H1 (cell line): ENCODE measurements at regions not wholly inside any gene's neighbourhood (a gene's known extent, or its start where the extent isn't known, plus 50 kb on each side); places are given as distances from the start of the nearest gene placed in this dataset.

ENCODE experiments used
- CTCF ChIA-PET: fragments of 300-600 bp; sonication (Branson Sonifier 250); formaldehyde crosslinking; loops from one replicate; lab custom pipeline; 2021; ENCODE audit not compliant: partially characterized antibody; lab: Charles Lee
- POLR2A ChIA-PET: fragments of 300-600 bp; sonication (Branson Sonifier 250); formaldehyde crosslinking; loops from one replicate; lab custom pipeline; 2021; ENCODE audit warnings: inconsistent platforms; ENCODE audit not compliant: partially characterized antibody; lab: Charles Lee
- DNase-seq, 2 experiments: peaks; one replicate each; pipeline versions ENCODE4 v3.0.0 to v3.0.0-alpha.2; 2010 to 2022; ENCODE audit warnings: low spot score in 2 of 2, low read depth in 1 of 2, mixed read lengths in 1 of 2
- FAIRE-seq: peaks from 2 replicates; lab custom pipeline; 2011; peaks lifted over from hg19 to GRCh38; lab: Jason Lieb, UNC
- H2AFZ ChIP-seq: 2 replicates; pipeline ENCODE4 v1.8.1; 2012; ENCODE audit warnings: low read length, inconsistent platforms
- H2AK5ac ChIP-seq: 2 replicates; pipeline ENCODE4 v1.6.1; 2013; ENCODE audit warnings: low read depth, low read length
- H2BK120ac ChIP-seq: replicated peaks from 2 replicates; pipeline ENCODE3; 2013; ENCODE audit warnings: low read depth, low read length, inconsistent platforms
- H2BK12ac ChIP-seq: 2 replicates; pipeline ENCODE4 v1.6.1; 2013; ENCODE audit warnings: low read depth, low read length
- H2BK15ac ChIP-seq: 2 replicates; pipeline ENCODE4 v1.6.1; 2013; ENCODE audit warnings: low read length
- H2BK20ac ChIP-seq: 2 replicates; pipeline ENCODE4 v1.6.1; 2013; ENCODE audit warnings: low read length
- H2BK5ac ChIP-seq: 2 replicates; pipeline ENCODE4 v1.6.1; 2013; ENCODE audit warnings: low read depth, low read length
- H3K14ac ChIP-seq: 2 replicates; pipeline ENCODE4 v1.6.1; 2013; ENCODE audit warnings: inconsistent platforms; ENCODE audit not compliant: insufficient read length
- H3K18ac ChIP-seq: 2 replicates; pipeline ENCODE4 v1.6.1; 2013; ENCODE audit warnings: low read length; ENCODE audit errors: extremely low read depth
- H3K23ac ChIP-seq: 2 replicates; pipeline ENCODE4 v1.6.1; 2013; ENCODE audit warnings: inconsistent platforms; ENCODE audit not compliant: insufficient read length
- H3K23me2 ChIP-seq: 2 replicates; pipeline ENCODE4 v1.6.1; 2013; ENCODE audit warnings: low read depth, low read length
- H3K27ac ChIP-seq: 2 replicates; pipeline ENCODE4 v1.6.1; 2011; ENCODE audit warnings: low read depth, low read length, inconsistent platforms
- H3K27me3 ChIP-seq, 4 experiments: replicated peaks in 1 of 4; 1 replicate in 1 of 4; 2 replicates in 3 of 4; pipeline versions ENCODE4 v1.6.1 to v1.8.1; 2011 to 2013; ENCODE audit warnings: low read length in 3 of 4, mild to moderate bottlenecking in 3 of 4, inconsistent platforms in 2 of 4, mixed read lengths in 2 of 4, moderate library complexity in 1 of 4; ENCODE audit not compliant: control insufficient read depth in 3 of 4, insufficient read depth in 3 of 4; ENCODE audit errors: extremely low read depth in 1 of 4
- H3K36me3 ChIP-seq, 4 experiments: 2 replicates each; pipeline versions ENCODE4 v1.6.1 to v1.8.1; 2011 to 2013; ENCODE audit warnings: mild to moderate bottlenecking in 4 of 4, low read length in 3 of 4, moderate library complexity in 2 of 4, control low read depth in 1 of 4, inconsistent platforms in 1 of 4; ENCODE audit not compliant: insufficient read depth in 4 of 4, control insufficient read depth in 2 of 4
- H3K4ac ChIP-seq: replicated peaks from 2 replicates; pipeline ENCODE3; 2013; ENCODE audit warnings: low read length, low read depth, mixed read lengths, inconsistent platforms; ENCODE audit not compliant: insufficient read length
- H3K4me1 ChIP-seq, 4 experiments: replicated peaks in 1 of 4; 1 replicate in 1 of 4; 2 replicates in 3 of 4; pipeline versions ENCODE4 v1.6.1 to v1.8.1; 2011 to 2013; ENCODE audit warnings: low read length in 3 of 4, inconsistent platforms in 2 of 4, mixed read lengths in 1 of 4; ENCODE audit not compliant: insufficient read depth in 4 of 4, control insufficient read depth in 3 of 4
- H3K4me2 ChIP-seq, 2 experiments: 2 replicates each; pipeline versions ENCODE4 v1.6.1 to v1.8.1; 2011 to 2013; ENCODE audit warnings: low read depth in 2 of 2, low read length in 2 of 2, control low read depth in 1 of 2, inconsistent platforms in 1 of 2, mild to moderate bottlenecking in 1 of 2; ENCODE audit not compliant: insufficient read depth in 1 of 2
- H3K4me3 ChIP-seq, 4 experiments: fragments of 200-600, 300-600 bp in 1 of 4; sonication (generic), shearing (Covaris generic), sonication (Bioruptor Twin) in 1 of 4; 2 replicates each; pipeline versions ENCODE4 v1.5.1 to v1.8.1; 2011 to 2016; ENCODE audit warnings: low read length in 4 of 4, low read depth in 3 of 4, control low read depth in 2 of 4, inconsistent platforms in 2 of 4, mild to moderate bottlenecking in 2 of 4, mixed read lengths in 1 of 4, moderate library complexity in 1 of 4; ENCODE audit not compliant: insufficient read depth in 2 of 4; ENCODE audit errors: extremely low read depth in 1 of 4
- H3K56ac ChIP-seq: replicated peaks from 2 replicates; pipeline ENCODE3; 2013; ENCODE audit warnings: low read depth, mild to moderate bottlenecking, mixed read lengths, low read length, inconsistent platforms; ENCODE audit not compliant: insufficient read length
- H3K79me1 ChIP-seq: 2 replicates; pipeline ENCODE4 v1.6.1; 2013; ENCODE audit warnings: low read depth, low read length, control low read depth
- H3K79me2 ChIP-seq, 2 experiments: 2 replicates each; pipeline versions ENCODE4 v1.6.1 to v1.8.1; 2012 to 2013; ENCODE audit warnings: low read length in 2 of 2, mild to moderate bottlenecking in 2 of 2, inconsistent platforms in 1 of 2; ENCODE audit not compliant: insufficient read depth in 2 of 2, control insufficient read depth in 1 of 2
- H3K9ac ChIP-seq, 4 experiments: replicated peaks in 1 of 4; 1 replicate in 1 of 4; 2 replicates in 3 of 4; pipeline versions ENCODE4 v1.6.1 to v1.8.1; 2011 to 2013; ENCODE audit warnings: low read depth in 3 of 4, low read length in 3 of 4, control low read depth in 2 of 4, mild to moderate bottlenecking in 2 of 4, moderate library complexity in 2 of 4, inconsistent platforms in 1 of 4; ENCODE audit errors: extremely low read depth in 1 of 4
- H3K9me3 ChIP-seq, 2 experiments: 2 replicates each; pipeline versions ENCODE4 v1.6.1 to v1.8.1; 2012 to 2013; ENCODE audit warnings: mild to moderate bottlenecking in 2 of 2, moderate library complexity in 2 of 2, control low read depth in 1 of 2, inconsistent platforms in 1 of 2, low read depth in 1 of 2, low read length in 1 of 2, mixed read lengths in 1 of 2; ENCODE audit not compliant: insufficient read depth in 2 of 2
- H4K20me1 ChIP-seq, 2 experiments: replicated peaks in 1 of 2; 2 replicates each; pipeline versions ENCODE3 to v1.8.1; 2011 to 2013; ENCODE audit warnings: inconsistent platforms in 2 of 2, low read length in 2 of 2, mild to moderate bottlenecking in 1 of 2; ENCODE audit not compliant: insufficient read depth in 2 of 2, control insufficient read depth in 1 of 2
- H4K5ac ChIP-seq: 2 replicates; pipeline ENCODE4 v1.6.1; 2013; ENCODE audit warnings: low read length, low read depth, mixed read lengths, inconsistent platforms; ENCODE audit not compliant: insufficient read length
- H4K8ac ChIP-seq: 2 replicates; pipeline ENCODE4 v1.8.0; 2013; ENCODE audit warnings: mild to moderate bottlenecking, moderate library complexity, low read length, inconsistent platforms; ENCODE audit not compliant: insufficient read depth; ENCODE audit errors: extremely low read depth
- H4K91ac ChIP-seq: replicated peaks from 2 replicates; pipeline ENCODE3; 2013; ENCODE audit warnings: low read length, mixed read lengths, inconsistent platforms; ENCODE audit not compliant: insufficient read length
- CBX5 ChIP-seq: fragments of 300-800, 300-1000 bp; sonication (generic); IDR thresholded peaks from 2 replicates; pipeline ENCODE4 v1.7.1; 2016; ENCODE audit warnings: antibody characterized with exemption, low read length, low read depth
- CTBP2 ChIP-seq: IDR thresholded peaks from 2 replicates; pipeline ENCODE4 v1.7.0; 2011; ENCODE audit warnings: borderline replicate concordance, mild to moderate bottlenecking, moderate library complexity, mixed read lengths, low read length; ENCODE audit not compliant: insufficient read depth, insufficient read length
- HDAC6 ChIP-seq: IDR thresholded peaks from one replicate; pipeline ENCODE4 v1.7.1; 2012; ENCODE audit warnings: low read depth, mild to moderate bottlenecking, inconsistent platforms, low read length, moderate library complexity
- KDM1A ChIP-seq: fragments of 200-600, 300-600 bp; sonication (generic); IDR thresholded peaks from 2 replicates; pipeline ENCODE4 v1.7.1; 2016; ENCODE audit warnings: mild to moderate bottlenecking, low read length, borderline replicate concordance
- MAFK ChIP-seq: IDR thresholded peaks from 2 replicates; pipeline ENCODE4 v1.6.1; 2012; ENCODE audit warnings: low read depth, mild to moderate bottlenecking, improper control_type of control experiment, low read length
- MAX ChIP-seq: IDR thresholded peaks from 2 replicates; pipeline ENCODE4 v1.6.1; 2012; ENCODE audit warnings: inconsistent platforms
- NRF1 ChIP-seq: IDR thresholded peaks from 2 replicates; pipeline ENCODE4 v1.6.1; 2011; ENCODE audit warnings: mild to moderate bottlenecking, low read depth, low read length, improper control_type of control experiment
- POU5F1 ChIP-seq: IDR thresholded peaks from 2 replicates; pipeline ENCODE4 v1.6.1; 2011; ENCODE audit warnings: low read depth, mild to moderate bottlenecking, low read length, moderate library complexity
- RNF2 ChIP-seq: fragments of 200-900, 300-1000 bp; sonication (generic); IDR thresholded peaks from 2 replicates; pipeline ENCODE4 v1.7.1; 2016; ENCODE audit warnings: borderline replicate concordance, low read depth, mild to moderate bottlenecking, antibody characterized with exemption, low read length; ENCODE audit not compliant: poor library complexity, severe bottlenecking; ENCODE audit errors: missing control alignments
- SAP30 ChIP-seq: fragments of 300-600 bp; sonication (generic); IDR thresholded peaks from 2 replicates; pipeline ENCODE4 v1.7.1; 2012; ENCODE audit warnings: low read length, moderate library complexity, mild to moderate bottlenecking, inconsistent platforms; ENCODE audit not compliant: insufficient read depth, insufficient replicate concordance
- SP1 ChIP-seq: IDR thresholded peaks from 2 replicates; pipeline ENCODE4 v1.6.1; 2011; ENCODE audit warnings: low read depth, low read length
- SP2 ChIP-seq: IDR thresholded peaks from 2 replicates; pipeline ENCODE4 v1.6.1; 2012; ENCODE audit warnings: mild to moderate bottlenecking, low read length, inconsistent platforms
- SP4 ChIP-seq: IDR thresholded peaks from 2 replicates; pipeline ENCODE4 v1.6.1; 2012; ENCODE audit warnings: low read length, inconsistent platforms
- SUZ12 ChIP-seq: fragments of 200-600 bp; sonication (generic); IDR thresholded peaks from 2 replicates; pipeline ENCODE4 v1.6.1; 2012; ENCODE audit warnings: mild to moderate bottlenecking, inconsistent platforms, low read length, moderate library complexity, mixed read lengths
- WGBS, 2 experiments: shearing (Covaris generic) in 1 of 2; methylation state at CpG; one replicate each; pipeline versions ENCODE4 v1.1.6 to v1.1.7; 2013 to 2015; ENCODE audit warnings: low lambda C conversion rate in 2 of 2, mixed read lengths in 2 of 2, inconsistent platforms in 1 of 2, low coverage in 1 of 2, missing lambda C conversion rate in 1 of 2; ENCODE audit not compliant: insufficient replicate concordance in 2 of 2, insufficient coverage in 1 of 2, insufficient read length in 1 of 2; ENCODE audit errors: extremely low coverage in 1 of 2, missing lambda C conversion rate in 1 of 2; 5-methylcytosine and 5-hydroxymethylcytosine counted together

GRCh38 chr2:31785876-31786275, 205.1 kb upstream of the SRD5A2 start:
- CTCF ChIA-PET: no interaction called here
- no peak overlapping the region for H3K4me3 ChIP-seq
- H4K5ac ChIP-seq: no peak overlapping the region
- H2AFZ ChIP-seq: no peak overlapping the region
- H2AK5ac ChIP-seq: no peak overlapping the region
- no peak overlapping the region for H3K4ac ChIP-seq
- H3K79me1 ChIP-seq: no peaks in the 10 kb centered on the region
- H4K8ac ChIP-seq: no peak overlapping the region
- no peak overlapping the region for H2BK12ac ChIP-seq
- no peak overlapping the region for H4K91ac ChIP-seq
- no peaks in the 10 kb centered on the region for H3K4me1 ChIP-seq
- no peaks in the 10 kb centered on the region for H3K27me3 ChIP-seq
- no peak overlapping the region for H2BK5ac ChIP-seq
- no peak overlapping the region for H3K56ac ChIP-seq
- H3K27ac ChIP-seq: no peak overlapping the region
- no peak overlapping the region for H3K14ac ChIP-seq
- no peaks in the 10 kb centered on the region for H3K23me2 ChIP-seq
- TF ChIP-seq MAFK: no peak
- TF ChIP-seq SP1: no peak
- no peak for TF ChIP-seq CTBP2
- TF ChIP-seq MAX: no peak
- TF ChIP-seq SP2: no peak
- no peak for TF ChIP-seq KDM1A
- no peak for TF ChIP-seq SUZ12
- no peak for TF ChIP-seq RNF2
- TF ChIP-seq POU5F1: no peak
- no peak for TF ChIP-seq SP4
- TF ChIP-seq CBX5: no peak
- no peak for TF ChIP-seq NRF1
- no peak for TF ChIP-seq HDAC6
- no peak for TF ChIP-seq SAP30
- TF ChIP-seq, all 59 proteins: peak for 0
- Histone ChIP-seq H2BK20ac (no peak overlapping the region), H4K20me1 (no peaks in the 10 kb centered on the region), H3K9me3 (peaks cover 12 to 13% of the 10 kb centered on the region in 2 experiments), H3K36me3 (no peaks in the 10 kb centered on the region), H3K9ac (no peak overlapping the region), H3K23ac (no peak overlapping the region), H3K18ac (no peak overlapping the region), H3K4me2 (no peak overlapping the region), H2BK15ac (no peak overlapping the region), H2BK120ac (no peak overlapping the region), H3K79me2 (no peaks in the 10 kb centered on the region)
- POLR2A ChIA-PET: no interaction called here
- DNase-seq: no peak
- WGBS, 2 experiments: 61% methylated on average over 2 of the region's 2 CpGs; no CpG with 5 or more reads in 1 of the 2 experiments
- FAIRE-seq: no peak
